Gastroesophageal sphincter (tissue), 4 donors: ENCODE measurements at regions not wholly inside any gene's neighbourhood (a gene's known extent, or its start where the extent isn't known, plus 50 kb on each side); places are given as distances from the start of the nearest gene placed in this dataset.

ENCODE experiments used
- ATAC-seq: fragments of 150-250 bp; one replicate; pipeline ENCODE4 v1.9.1; 2016; ENCODE audit warnings: mild to moderate bottlenecking, moderate library complexity
- H3K27ac ChIP-seq, 4 donors: fragments of 200-600 bp; sonication (generic) in 3 of 4; 1 replicate in 3 of 4; 2 replicates in 1 of 4; pipeline ENCODE4 v1.5.1; 2016 to 2019
- H3K27me3 ChIP-seq: fragments of 200-600 bp; sonication (generic); one replicate; pipeline ENCODE4 v1.5.1; 2019
- H3K36me3 ChIP-seq, 2 donors: fragments of 200-600 bp; sonication (generic); one replicate each; pipeline ENCODE4 v1.5.1; 2019; ENCODE audit warnings: control low read depth in 1 of 2
- H3K4me1 ChIP-seq, 3 donors: fragments of 200-600 bp; sonication (generic); 1 replicate in 2 of 3; 2 replicates in 1 of 3; pipeline ENCODE4 v1.5.1; 2016 to 2019; ENCODE audit warnings: control low read depth in 2 of 3
- H3K4me3 ChIP-seq, 2 donors: fragments of 200-600 bp; sonication (generic); one replicate each; pipeline ENCODE4 v1.5.1; 2019; ENCODE audit warnings: mild to moderate bottlenecking in 1 of 2, moderate library complexity in 1 of 2
- H3K9me3 ChIP-seq, 3 donors: fragments of 200-600 bp; sonication (generic); one replicate each; pipeline ENCODE4 v1.5.1; 2017 to 2019; ENCODE audit warnings: control low read depth in 2 of 3
- EP300 ChIP-seq: sonication (generic); formaldehyde crosslinking; IDR thresholded peaks from one replicate; pipeline ENCODE4 v1.6.1; 2017; ENCODE audit warnings: antibody characterized with exemption, mild to moderate bottlenecking
- POLR2A ChIP-seq, 2 donors: fragments of 450-650 bp; IDR thresholded peaks; one replicate each; pipeline ENCODE4 v1.6.1; 2017; ENCODE audit warnings: antibody characterized with exemption in 2 of 2, mild to moderate bottlenecking in 2 of 2, moderate library complexity in 1 of 2
- POLR2AphosphoS5 ChIP-seq: sonication (generic); formaldehyde crosslinking; IDR thresholded peaks from one replicate; pipeline ENCODE4 v1.6.1; 2017; ENCODE audit warnings: antibody characterized with exemption
- WGBS, 2 donors: methylation state at CpG; one replicate each; pipeline ENCODE4 v1.1.5; 2018; ENCODE audit warnings: low coverage in 1 of 2; 5-methylcytosine and 5-hydroxymethylcytosine counted together
- TF ChIP-seq, protein P1 (sequence below), 4 experiments: fragments of 200-600 bp in 2 of 4; fragments of 450-650 bp in 2 of 4; sonication (generic) in 1 of 4; IDR thresholded peaks; one replicate each; pipeline ENCODE4 v1.5.1; 2017 to 2019; ENCODE audit warnings: antibody characterized with exemption in 4 of 4, mild to moderate bottlenecking in 2 of 4, moderate library complexity in 2 of 4

DNA sequence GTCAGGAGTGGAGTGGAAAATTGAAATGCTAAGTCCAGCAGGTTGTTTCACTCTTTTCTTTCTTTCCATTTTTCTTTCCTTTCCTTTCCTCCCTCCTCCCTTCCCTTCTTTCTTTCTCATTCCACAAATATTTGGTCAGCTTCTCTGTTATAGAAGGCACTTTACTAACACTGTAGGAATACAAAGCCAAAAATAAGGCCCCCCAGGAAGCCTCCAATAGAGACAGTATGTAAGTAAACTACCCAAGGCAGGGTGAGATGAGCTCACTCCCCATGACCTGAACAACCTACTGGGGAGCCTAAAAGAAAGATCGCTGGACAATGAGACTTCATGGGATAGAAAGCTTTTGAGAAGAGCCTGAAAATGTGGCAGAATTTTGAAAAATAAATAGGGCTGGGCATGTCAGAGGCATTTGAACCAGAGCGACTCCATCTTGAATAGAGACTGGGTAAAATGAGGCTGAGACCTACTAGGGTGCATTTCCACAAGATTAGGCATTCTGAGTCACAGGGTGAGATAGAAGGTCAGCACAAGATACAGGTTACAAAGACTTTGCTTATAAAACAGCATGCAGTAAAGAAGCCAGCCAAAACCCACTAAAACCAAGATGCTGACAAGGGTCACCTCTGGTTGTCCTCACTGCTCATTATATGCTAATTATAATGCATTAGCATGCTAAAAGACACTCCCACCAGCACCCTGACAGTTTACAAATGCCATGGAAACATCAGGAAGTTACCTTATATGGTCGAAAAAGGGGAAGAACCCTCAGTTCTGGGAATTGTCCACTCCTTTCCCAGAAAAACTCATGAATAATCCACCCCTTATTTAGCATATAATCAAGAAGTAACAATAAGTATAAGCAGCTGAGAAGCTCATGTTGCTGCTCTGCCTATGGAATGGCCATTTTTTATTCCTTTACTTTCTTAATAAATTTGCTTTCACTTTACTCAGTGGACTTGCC, 158.9 kb upstream of the EGFLAM start:
- Histone ChIP-seq H3K36me3 (no peaks in the 10 kb centered on the region), H3K27ac (no peak overlapping the region), H3K4me1 (no peaks in the 10 kb centered on the region), H3K27me3 (no peaks in the 10 kb centered on the region), H3K4me3 (no peak overlapping the region), H3K9me3 (no peaks in the 10 kb centered on the region)
- WGBS, 2 donors: 94 to 95% methylated on average over 3 of the region's 3 CpGs
- TF ChIP-seq POLR2AphosphoS5: no peak
- TF ChIP-seq EP300: no peak
- TF ChIP-seq POLR2A (IDR thresholded peaks at IDR 0.05): no peak
- TF ChIP-seq, protein P1, sequence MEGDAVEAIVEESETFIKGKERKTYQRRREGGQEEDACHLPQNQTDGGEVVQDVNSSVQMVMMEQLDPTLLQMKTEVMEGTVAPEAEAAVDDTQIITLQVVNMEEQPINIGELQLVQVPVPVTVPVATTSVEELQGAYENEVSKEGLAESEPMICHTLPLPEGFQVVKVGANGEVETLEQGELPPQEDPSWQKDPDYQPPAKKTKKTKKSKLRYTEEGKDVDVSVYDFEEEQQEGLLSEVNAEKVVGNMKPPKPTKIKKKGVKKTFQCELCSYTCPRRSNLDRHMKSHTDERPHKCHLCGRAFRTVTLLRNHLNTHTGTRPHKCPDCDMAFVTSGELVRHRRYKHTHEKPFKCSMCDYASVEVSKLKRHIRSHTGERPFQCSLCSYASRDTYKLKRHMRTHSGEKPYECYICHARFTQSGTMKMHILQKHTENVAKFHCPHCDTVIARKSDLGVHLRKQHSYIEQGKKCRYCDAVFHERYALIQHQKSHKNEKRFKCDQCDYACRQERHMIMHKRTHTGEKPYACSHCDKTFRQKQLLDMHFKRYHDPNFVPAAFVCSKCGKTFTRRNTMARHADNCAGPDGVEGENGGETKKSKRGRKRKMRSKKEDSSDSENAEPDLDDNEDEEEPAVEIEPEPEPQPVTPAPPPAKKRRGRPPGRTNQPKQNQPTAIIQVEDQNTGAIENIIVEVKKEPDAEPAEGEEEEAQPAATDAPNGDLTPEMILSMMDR (IDR thresholded peaks at IDR 0.05): no peak
- no peak for ATAC-seq

DNA sequence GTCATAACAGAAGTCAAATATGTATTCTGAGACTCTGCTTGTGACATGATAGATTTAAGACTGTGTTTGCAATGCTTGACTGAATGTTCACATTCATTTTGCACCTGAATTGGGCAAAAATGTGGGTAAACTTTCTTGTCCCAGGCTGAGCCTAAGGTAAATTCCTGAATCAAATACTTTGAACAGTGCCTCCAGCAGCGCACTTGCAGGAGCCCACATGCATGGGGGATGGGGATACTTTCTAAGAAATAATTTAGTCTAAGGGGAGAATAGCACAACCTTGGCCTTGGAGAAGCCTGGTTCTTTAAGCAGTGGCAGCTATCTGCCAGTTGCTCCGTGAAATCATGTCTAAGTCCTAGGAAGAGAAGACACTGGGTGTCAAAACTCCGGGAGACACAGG, 163.5 kb upstream of the EGFLAM start:
- 79 to 100% methylated on average over 1 to 2 of the region's 3 CpGs for whole genome bisulfite sequencing, 2 donors
- no peak overlapping the region for H3K27ac ChIP-seq
- H3K9me3 ChIP-seq: no peaks in the 10 kb centered on the region
- no peaks in the 10 kb centered on the region for H3K27me3 ChIP-seq
- no peaks in the 10 kb centered on the region for H3K4me1 ChIP-seq
- H3K36me3 ChIP-seq: no peaks in the 10 kb centered on the region
- no peak overlapping the region for H3K4me3 ChIP-seq
- no peak for TF ChIP-seq POLR2AphosphoS5
- TF ChIP-seq POLR2A (IDR thresholded peaks at IDR 0.05): no peak
- no peak for TF ChIP-seq EP300
- TF ChIP-seq, protein P1 (IDR thresholded peaks at IDR 0.05): no peak
- ATAC-seq: no peak

DNA sequence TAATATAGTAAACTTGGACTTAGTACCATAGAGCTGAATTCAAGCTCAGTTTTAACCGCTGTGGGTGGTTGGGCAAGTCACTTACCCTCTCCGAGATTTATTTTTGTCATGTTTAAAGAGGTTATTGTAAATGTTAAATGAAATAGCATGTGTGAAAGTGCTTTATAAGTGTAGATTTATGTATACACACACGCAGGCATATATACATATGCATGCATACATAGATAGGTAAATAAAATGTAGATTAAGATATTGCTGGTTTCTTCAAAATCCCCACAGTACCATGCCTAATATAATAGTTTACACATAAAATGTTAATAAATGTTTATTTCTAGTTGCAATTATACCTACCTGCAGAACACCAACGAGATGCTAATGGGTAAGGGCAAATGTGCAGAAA, 164.5 kb upstream of the EGFLAM start:
- H3K9me3 ChIP-seq: no peaks in the 10 kb centered on the region
- H3K36me3 ChIP-seq: no peaks in the 10 kb centered on the region
- 73 to 79% methylated on average over 4 of the region's 4 CpGs for WGBS, 2 donors
- no peak overlapping the region for H3K4me3 ChIP-seq
- no peaks in the 10 kb centered on the region for H3K4me1 ChIP-seq
- no peak for ATAC-seq
- no peak overlapping the region for H3K27ac ChIP-seq
- no peaks in the 10 kb centered on the region for H3K27me3 ChIP-seq
- no peak for TF ChIP-seq EP300
- TF ChIP-seq, protein P1 (IDR thresholded peaks at IDR 0.05): no peak
- no peak for TF ChIP-seq POLR2A (IDR thresholded peaks at IDR 0.05)
- TF ChIP-seq POLR2AphosphoS5: no peak

DNA sequence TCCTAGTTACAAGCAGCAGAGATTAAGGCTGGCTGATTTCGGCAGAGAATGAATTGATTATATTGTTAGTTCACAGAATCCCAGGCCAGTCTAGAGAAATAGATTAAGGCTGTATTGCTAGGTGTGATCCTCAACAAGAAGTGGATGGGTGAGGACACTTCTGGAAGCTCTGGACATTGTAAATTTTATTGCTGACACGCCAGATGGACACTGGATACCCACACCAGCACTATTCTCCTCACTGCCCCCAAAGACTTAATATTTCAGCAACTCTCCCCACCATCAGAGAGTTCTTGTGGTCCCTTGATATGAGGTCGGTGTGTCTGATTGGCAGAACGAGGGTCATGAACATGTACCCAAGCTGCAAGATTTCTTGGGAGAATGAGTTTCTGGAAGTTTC, 171.6 kb upstream of the EGFLAM start:
- no peaks in the 10 kb centered on the region for H3K27me3 ChIP-seq
- no peaks in the 10 kb centered on the region for H3K9me3 ChIP-seq
- no peak overlapping the region for H3K27ac ChIP-seq
- 84 to 100% methylated on average over 1 to 4 of the region's 4 CpGs for WGBS, 2 donors
- H3K36me3 ChIP-seq: no peaks in the 10 kb centered on the region
- no peaks in the 10 kb centered on the region for H3K4me1 ChIP-seq
- ATAC-seq: no peak
- TF ChIP-seq POLR2AphosphoS5 (no peak), POLR2A (IDR thresholded peaks at IDR 0.05) (no peak)
- TF ChIP-seq, protein P1 (IDR thresholded peaks at IDR 0.05): no peak
- no peak overlapping the region for H3K4me3 ChIP-seq
